Jurkat, Clone E6-1 (cell line): ENCODE measurements at regions not wholly inside any gene's neighbourhood (a gene's known extent, or its start where the extent isn't known, plus 50 kb on each side); places are given as distances from the start of the nearest gene placed in this dataset.

ENCODE experiments used
- DNase-seq: peaks from one replicate; pipeline ENCODE4 v3.0.0-alpha.2; 2011; ENCODE audit warnings: low read depth, low spot score
- H3K4me3 ChIP-seq: 2 replicates; pipeline ENCODE4 v1.5.1; 2011; ENCODE audit warnings: mild to moderate bottlenecking, low read length, control low read depth, moderate library complexity

DNA sequence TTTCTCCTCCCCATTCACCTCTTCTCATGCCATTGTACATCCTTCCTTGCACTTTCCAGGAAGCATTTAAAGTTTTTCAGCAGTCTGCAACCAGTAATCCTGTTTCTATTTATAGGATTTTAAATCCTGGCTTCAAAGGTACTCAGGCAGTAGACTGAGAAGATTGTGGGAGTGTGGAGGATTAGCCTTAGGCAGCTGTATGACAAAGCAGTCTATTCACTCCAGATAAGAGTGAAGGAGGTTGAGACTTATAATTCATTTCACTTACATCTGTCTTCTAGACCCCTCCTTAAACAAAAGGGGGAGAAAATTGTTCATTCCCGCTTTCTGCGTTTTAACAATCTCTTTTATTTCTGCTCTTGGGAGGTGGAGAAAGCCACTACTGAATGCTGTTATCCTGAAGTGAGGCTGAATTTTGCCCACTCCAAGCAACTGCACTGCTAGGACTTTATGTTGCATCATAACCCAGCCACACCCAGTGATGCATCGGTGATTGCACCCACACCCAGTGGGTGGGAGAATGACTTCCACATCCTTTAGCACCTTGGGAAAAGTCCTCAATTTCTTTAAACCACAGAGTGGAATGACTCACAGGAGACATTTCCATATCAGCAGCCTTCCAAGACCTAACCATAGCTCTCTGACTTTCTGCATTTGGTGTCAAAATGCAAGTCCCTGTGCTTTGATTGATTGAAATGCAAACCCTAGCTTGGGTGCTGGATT lies 382.5 kb upstream of the ATP2B1 start:
- DNase-seq: no peak

DNA sequence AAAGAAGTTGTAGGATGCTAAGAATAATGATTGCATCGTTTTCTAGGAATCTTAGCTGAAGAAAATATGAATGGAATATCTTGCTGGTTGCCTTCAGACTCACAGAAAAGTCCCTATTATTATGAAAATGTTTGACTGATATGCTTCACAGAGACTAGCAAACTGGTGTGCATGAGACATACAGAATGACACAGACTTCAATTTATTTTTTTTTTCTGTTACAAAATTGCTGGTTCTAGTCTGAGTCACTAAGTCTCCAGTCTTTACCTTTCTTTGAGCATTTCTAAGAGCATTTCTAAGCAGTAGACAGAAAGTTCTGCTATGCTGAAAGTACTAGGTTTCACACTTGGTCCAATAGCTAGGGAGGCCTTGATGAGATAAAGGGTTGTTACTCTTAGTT lies 377.6 kb upstream of the ATP2B1 start:
- DNase-seq: no peak
- no peak overlapping the region for H3K4me3 ChIP-seq

More for the DNA sequence above, 382.5 kb upstream of the ATP2B1 start:
- H3K4me3 ChIP-seq: no peak overlapping the region

DNA sequence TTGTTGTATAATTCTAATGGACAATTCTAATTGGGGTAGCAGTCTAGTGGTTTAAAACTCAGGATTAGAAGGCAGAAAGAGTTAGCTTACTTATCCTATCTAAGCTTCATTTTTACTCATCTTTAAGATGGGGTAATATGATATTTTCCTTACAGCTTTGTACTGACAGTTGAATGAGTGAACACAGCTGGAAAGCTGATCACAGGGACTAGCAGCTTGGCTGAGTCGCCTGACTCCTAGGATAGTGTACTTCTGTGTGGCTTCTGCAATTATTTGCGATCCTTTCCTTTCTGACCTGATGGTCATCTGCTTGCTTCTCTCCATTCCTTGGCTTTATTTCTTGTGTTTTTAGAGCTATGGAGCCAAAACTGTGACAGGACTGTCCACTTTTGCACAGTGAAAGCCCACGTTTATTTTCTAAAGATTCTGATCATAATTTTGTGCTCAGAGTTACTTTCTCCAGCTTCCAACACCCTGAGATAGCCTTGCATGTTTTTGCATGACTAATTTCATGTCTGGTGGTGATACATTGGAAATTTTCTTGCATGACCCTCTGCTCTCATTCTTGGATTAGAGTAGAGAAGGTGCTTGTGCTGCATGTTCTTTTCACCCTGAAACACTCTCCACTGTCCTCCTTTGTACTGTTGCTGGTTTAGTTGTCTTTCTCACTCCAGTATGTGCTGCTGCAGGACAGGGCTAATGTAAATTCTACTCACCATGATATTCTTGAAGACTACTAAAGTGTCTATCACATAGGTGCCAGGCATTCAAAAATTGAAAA lies 377.0 kb upstream of the ATP2B1 start:
- no peak for DNase-seq
- H3K4me3 ChIP-seq: no peak overlapping the region

DNA sequence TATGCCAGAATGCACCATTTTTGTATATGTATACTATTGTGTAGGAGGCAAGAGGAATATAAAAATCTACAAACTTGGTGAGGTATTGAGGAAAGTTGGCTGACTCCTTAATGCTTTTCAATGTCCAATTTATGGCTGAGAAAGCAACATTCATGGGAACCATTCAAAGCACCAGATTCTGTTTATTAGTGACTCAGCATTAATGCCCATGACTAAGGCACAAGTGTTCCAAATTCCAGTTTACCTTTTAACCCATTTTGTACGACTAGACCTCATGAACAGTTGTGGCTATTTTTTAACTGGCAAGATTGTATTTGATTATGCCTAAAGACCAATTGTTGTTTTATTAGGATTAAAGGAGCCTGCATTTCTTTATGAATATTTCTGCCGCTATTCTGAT lies 375.4 kb upstream of the ATP2B1 start:
- H3K4me3 ChIP-seq: no peak overlapping the region
- no peak for DNase-seq

DNA sequence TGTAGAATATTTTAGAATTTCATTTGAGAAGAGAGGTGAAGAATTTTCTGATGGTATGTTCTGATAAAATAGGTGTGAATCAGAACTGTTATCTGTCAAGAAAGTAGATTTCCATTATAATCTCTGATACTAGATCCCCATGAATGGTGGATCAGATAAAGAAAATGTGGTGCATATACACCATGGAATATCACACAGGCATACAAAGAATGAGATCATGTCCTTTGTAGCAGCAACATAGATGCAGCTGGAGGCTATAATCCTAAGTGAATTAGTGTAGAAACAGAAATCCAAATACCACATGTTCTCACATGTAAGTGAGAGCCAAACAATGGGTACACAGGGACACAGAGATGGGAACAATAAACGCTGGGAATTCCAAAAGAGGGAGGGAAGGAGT lies 372.0 kb upstream of the ATP2B1 start:
- H3K4me3 ChIP-seq: no peak overlapping the region
- DNase-seq: no peak

DNA sequence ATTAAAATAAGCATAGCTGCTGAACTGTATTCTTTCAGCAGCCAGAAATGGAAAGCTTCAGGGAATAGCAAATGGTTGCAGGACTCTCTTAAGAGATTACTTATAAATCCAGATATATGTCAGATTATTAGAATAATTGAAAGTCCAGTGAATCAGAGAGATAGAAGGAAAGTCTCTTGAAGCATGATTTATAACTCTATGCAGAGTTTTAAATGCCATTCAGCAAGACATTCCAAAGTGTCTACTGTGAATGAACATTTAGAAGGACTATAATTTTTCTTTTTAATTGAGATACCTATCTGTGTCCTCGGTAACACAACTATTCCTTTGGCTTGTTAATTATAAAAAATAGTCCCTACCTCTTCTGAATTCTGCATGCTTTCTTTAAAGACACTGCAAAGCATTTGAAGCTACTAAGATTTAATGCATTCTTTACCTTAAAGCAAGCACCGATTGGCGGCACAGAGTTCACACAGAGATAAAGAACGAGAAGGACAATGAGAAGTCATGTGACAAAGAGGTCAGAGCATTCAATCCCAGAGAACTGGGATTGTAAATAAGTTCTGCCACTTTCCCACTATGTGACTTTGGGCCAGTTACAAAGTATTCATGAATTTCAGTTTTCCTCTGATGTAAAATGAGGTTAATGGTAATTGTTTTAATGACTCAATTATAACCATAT lies 371.0 kb upstream of the ATP2B1 start:
- H3K4me3 ChIP-seq: no peak overlapping the region
- no peak for DNase-seq

DNA sequence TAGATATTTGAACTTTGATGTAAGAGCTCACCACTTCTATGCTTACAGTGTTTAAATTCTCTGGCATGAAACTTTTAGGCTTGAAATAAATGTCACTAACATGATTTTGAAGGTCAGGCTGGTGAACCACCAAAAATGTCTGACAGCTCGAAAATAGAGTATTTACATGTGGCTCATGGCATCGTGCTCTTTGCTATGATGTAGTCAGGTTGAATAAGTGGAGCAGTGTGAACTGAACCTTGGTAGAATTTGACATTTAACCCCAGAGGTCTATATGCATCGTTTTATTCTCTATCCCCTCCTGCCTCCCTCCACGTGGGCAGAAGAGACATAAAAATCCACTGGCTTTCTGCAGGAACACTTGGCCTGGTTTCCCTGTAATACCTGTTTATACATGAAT lies 369.7 kb upstream of the ATP2B1 start:
- DNase-seq: no peak

DNA sequence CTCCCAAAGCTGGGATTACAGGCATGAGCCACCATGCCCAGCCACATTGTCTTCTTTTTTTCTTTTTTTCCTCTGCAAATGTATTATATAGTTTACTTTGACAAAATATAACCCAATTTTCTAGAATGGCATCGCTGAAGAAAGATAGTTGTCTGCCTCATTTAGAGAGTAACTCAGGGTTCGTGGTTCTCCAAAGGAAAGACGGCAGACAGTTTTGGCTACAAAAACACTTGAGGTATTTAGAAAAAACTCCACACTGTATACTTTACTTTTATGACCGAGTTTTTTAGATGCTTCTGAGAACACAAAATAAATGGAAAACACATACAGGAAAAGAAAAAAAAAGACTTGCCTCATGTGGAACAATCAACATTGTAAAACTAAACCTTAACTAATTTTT lies 369.1 kb upstream of the ATP2B1 start:
- no peak for DNase-seq

More for the DNA sequence above, 369.7 kb upstream of the ATP2B1 start:
- H3K4me3 ChIP-seq: no peak overlapping the region

DNA sequence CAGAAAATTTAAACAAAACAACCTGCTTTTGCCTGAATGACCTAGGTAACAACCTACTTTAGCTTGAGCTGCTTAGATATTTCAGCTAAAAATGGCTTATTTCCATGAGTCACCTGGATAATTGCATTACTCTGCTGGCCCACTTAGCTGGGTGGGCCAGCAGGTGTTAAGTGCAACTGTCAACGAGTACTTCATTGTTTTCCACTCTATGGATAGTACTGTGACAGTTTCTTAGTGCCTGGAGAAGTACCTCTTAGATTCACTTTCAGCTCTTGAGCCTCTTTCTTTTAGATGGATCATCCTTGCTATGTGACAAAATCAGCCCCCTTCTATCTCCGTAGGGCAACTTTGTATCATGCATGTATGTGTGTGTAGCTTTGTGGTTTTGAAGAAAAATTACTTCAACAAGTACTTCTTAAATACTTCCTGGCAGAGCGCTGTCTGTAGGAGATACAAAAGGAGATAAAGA lies 368.2 kb upstream of the ATP2B1 start:
- H3K4me3 ChIP-seq: no peak overlapping the region
- DNase-seq: peak; percentile 42

More for the DNA sequence above, 369.1 kb upstream of the ATP2B1 start:
- no peak overlapping the region for H3K4me3 ChIP-seq

DNA sequence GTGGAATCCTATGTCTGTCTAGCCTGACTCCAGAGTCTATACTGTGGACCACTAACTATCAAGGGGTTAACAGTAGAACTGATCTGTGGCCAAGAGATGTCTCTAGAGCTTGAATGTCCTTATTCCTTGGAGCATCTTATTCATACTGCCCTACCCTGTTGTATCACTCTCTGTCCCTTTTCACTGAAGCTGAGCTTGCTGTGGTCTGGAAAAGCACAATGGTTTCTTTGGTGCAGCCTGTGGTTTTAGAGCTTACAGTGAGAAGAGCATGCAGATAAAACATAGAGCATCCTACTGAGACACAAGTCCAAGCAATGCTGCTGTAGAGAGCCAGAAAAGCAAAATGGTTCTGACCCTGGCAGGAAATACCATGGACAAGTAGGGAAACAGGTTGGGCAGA lies 367.0 kb upstream of the ATP2B1 start:
- no peak overlapping the region for H3K4me3 ChIP-seq
- DNase-seq: no peak

DNA sequence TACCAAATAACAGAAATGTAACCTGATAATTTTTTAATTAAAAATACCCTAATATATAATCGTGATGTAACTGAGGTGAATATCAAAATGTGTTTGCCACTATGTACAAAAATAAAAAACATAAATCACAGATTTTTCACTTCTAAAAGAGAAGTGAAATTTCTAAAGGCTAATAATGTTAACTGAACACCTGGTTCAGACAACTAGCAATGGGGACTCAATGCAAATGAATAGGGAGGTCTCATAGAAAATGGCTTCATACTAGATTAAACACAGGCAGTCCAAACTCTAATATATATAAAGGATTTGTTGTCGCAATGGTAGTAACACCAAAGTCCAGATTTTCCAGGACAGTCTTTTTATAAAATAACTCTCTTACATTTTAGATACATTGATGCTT lies 365.4 kb upstream of the ATP2B1 start:
- DNase-seq: no peak
- no peak overlapping the region for H3K4me3 ChIP-seq

DNA sequence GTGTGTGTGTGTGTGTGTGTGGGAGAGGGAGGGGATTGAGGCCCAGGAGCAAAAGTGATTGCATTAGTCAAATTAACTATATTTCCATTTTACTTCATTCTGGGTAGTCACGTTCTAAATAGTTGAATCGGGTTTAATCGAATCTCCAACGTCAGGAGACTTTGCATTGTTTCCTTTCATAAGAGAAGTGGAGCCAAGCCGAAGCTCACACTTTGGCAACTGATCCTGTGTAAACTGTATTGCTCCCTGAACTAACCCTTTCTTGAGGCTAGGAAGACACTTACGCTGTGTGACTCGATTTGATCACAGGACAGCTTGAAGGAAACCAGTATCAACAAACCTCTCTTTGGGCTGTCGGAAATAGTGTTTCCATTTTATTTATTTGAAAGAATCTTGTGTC lies 363.4 kb upstream of the ATP2B1 start:
- DNase-seq: no peak

DNA sequence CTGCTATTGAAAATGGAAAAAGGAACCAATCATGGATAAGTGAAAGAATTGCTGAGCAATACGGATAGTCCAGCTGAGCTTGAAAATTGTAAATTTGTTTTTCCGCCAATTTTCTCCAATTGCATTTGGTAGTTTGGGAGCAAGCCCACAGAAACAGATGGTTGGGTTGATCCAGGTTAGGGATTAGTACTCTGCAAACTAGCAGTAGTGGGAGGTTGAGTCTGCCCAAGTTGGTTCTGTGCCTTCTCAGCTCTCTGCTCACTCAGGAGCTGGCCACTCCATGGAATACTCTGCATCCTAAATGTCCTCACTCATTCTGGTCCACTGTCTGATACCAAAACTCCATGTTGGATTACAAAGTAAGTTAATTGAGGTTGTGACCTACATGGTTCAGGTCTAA lies 361.1 kb upstream of the ATP2B1 start:
- no peak overlapping the region for H3K4me3 ChIP-seq
- no peak for DNase-seq

More for the DNA sequence above, 363.4 kb upstream of the ATP2B1 start:
- H3K4me3 ChIP-seq: no peak overlapping the region

DNA sequence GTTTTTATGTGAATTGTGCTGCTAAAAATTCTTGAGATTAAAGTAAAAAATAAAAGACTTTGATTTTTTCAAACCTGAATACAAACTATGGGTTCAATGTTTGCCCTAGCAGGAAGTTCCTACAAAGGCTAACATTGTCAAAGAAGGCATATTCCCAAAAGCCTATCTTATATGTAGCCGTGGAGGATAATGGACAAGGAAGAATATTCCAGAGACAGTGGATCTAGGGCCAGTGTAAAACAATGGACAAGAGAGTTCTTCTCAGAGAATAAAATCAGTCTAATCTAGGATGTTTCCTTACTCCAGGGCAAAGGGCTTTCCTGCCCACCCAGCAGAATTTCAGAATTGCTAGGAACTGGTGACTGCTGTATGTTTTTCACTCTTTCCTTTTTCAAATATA lies 359.2 kb upstream of the ATP2B1 start:
- H3K4me3 ChIP-seq: no peak overlapping the region
- no peak for DNase-seq

DNA sequence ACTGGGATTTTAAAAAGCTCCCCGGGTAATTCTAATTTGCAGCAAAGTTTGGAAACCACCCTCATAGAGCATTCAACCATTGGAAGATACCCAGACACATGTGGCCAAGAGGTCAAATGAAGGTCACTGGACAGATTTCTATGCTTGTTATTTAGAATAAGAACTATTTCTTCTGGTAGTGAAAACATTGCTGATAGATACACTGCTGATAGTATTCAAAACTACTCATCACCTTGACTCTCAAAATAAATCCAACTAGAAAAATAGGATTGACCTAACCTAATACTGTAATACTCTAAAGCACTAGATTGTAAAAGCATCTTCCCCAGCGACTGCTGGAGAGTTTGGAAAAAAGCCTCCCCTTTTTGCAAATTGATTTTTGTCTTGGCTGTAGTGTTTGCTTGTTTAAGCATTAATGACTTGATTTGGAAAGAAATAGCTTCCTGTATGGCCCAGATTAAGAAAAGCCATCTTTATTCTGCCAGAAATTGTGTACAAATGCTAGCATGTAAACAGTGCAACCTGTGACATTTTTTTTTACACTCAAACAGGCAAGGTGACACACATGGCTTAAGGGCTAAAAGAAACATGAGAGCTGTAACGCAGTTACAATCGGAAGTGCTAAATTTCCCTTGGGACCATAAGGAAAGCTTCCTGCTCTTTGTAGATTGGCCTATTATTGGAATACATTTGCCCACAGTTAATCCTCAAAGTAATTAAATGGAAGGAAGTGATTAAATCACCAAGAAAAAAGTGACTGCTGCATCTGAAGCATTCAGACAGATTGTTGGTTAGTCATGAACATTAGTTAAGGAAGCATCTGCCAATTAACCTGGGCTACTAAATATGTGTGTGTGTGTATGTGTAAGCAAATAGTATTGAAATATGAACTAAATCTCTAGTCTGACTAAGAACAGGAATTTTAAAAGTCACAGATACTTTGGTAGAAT lies 356.5 kb upstream of the ATP2B1 start:
- no peak overlapping the region for H3K4me3 ChIP-seq

DNA sequence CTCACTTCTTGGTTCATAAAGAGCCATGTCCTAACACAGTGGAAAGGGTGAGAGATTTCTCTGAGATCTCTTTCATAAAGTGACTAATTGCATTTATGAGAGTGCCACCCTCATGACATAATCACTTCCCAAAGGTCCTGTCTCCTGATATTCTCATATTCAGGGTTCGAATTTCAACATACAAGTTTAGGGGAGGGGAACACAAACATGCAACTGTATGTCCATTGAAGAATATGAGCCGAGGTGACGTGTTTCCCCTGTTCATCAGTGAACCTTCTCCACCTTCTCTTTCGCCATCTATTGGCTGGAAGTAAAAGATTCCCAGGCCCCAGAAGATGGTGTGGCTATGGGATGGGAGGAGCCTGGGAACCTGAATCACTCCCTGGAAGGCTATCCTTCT lies 354.2 kb upstream of the ATP2B1 start:
- H3K4me3 ChIP-seq: no peak overlapping the region
- no peak for DNase-seq

More for the DNA sequence above, 356.5 kb upstream of the ATP2B1 start:
- DNase-seq: no peak

DNA sequence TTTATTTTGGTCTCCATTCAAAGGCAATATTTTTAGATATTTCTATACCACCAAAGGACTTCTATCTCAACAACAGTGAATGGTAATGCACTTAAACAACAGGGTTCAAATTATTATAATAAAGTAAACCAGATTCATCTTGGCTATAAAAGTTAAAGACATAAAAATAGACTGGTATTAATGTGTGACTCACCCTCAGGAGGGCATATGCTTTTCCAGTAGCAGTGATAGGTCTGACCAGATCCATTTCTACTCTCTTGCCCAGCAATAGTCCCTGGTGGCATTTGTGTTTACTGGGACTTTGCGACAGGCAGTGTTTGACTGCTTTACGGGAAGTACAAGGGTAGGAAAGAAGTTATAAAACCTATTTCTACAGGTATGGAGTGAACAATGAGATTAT lies 353.2 kb upstream of the ATP2B1 start:
- H3K4me3 ChIP-seq: no peak overlapping the region
- no peak for DNase-seq

DNA sequence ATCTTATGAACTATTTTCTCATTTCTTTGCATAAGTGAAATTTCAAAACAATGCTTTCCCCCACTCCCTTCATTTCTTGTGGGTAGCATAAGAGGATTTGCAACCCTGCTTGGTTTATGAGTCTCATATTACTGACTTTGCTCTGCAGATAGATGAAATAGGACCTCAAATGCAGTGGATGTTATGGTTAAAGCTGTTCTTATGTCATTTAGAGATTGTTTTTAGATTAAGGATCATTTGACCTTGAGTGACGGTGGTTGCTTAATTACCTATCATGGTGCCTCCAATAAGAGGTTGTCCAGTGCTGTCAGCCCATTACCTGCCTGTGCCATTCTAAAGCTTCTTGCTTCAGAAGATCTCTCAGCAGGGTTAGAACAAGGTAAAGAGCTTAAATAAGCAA lies 351.4 kb upstream of the ATP2B1 start:
- H3K4me3 ChIP-seq: no peak overlapping the region
- DNase-seq: no peak

DNA sequence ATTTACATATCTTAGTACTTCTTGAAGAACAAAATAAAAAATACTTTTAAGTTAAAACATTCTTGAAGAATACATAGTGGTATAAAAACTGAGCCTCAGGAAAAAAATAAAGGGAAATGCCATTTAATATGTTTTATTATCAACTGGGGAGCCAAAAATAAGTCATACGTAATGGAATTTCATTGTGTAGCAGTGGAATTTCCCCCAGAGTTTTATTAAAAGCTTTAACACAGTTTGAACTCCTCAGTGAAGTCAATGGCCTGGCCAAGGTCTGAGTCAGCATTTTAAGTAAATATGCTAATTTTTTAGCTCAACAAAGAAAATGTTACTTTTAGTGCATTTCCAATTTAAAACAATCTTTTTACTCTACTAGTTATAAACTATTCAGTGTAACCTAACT lies 350.1 kb upstream of the ATP2B1 start:
- no peak for DNase-seq
- no peak overlapping the region for H3K4me3 ChIP-seq
